Body of pancreas (tissue), 4 donors: ENCODE measurements at regions not wholly inside any gene's neighbourhood (a gene's known extent, or its start where the extent isn't known, plus 50 kb on each side); places are given as distances from the start of the nearest gene placed in this dataset.

Source experiments
- ATAC-seq: fragments of 150-250 bp; one replicate; pipeline ENCODE4 v1.9.1; 2016
- DNase-seq, 4 donors: peaks; one replicate each; pipeline ENCODE4 v3.0.0-alpha.2; 2019
- H3K27ac ChIP-seq, 4 donors: fragments of 200-600 bp; sonication (generic); 1 replicate in 3 of 4; 2 replicates in 1 of 4; pipeline versions ENCODE4 v1.5.1 to v1.6.1; 2016 to 2019; ENCODE audit warnings: mild to moderate bottlenecking in 1 of 4, mixed read lengths in 1 of 4, moderate library complexity in 1 of 4
- H3K27me3 ChIP-seq, 2 donors: fragments of 200-600 bp; sonication (generic); one replicate each; pipeline ENCODE4 v1.6.0; 2016; ENCODE audit warnings: mild to moderate bottlenecking in 1 of 2
- H3K36me3 ChIP-seq, 2 donors: fragments of 200-600 bp; sonication (generic); replicated peaks in 1 of 2; 2 replicates each; pipeline ENCODE4 v1.5.1; 2016; ENCODE audit warnings: low read depth in 2 of 2; ENCODE audit not compliant: insufficient read depth in 1 of 2
- H3K4me1 ChIP-seq: fragments of 200-600 bp; sonication (generic); one replicate; pipeline ENCODE4 v1.6.0; 2016
- H3K4me3 ChIP-seq, 2 donors: fragments of 200-600 bp; sonication (generic); 1 replicate in 1 of 2; 2 replicates in 1 of 2; pipeline ENCODE4 v1.5.1; 2016 to 2019
- H3K9me3 ChIP-seq, 3 donors: fragments of 200-600 bp; sonication (generic); 1 replicate in 2 of 3; 2 replicates in 1 of 3; pipeline ENCODE4 v1.5.1; 2016
- CTCF ChIP-seq, 7 experiments: fragments of 450-650 bp in 4 of 7; fragments of 200-600 bp in 3 of 7; sonication (generic) in 3 of 7; IDR thresholded peaks; one replicate each; pipeline ENCODE4 v1.5.1; 2016 to 2019; ENCODE audit warnings: antibody characterized with exemption in 7 of 7
- POLR2A ChIP-seq, 3 donors: fragments of 450-650 bp; IDR thresholded peaks; one replicate each; pipeline ENCODE4 v1.6.1; 2016; ENCODE audit warnings: antibody characterized with exemption in 3 of 3, mild to moderate bottlenecking in 2 of 3
- whole genome bisulfite sequencing, 2 donors: methylation state at CpG; one replicate each; pipeline ENCODE4 v1.1.5; 2017; 5-methylcytosine and 5-hydroxymethylcytosine counted together
- intact Hi-C: fragments of 100-400 bp; cut with DNase I; formaldehyde crosslinking; loops from one replicate; pipeline ENCODE4 v1.15.1; 2023

GRCh38 chr13:89832827-89833226 lies 1514.7 kb upstream of the MIR17HG start:
- Histone ChIP-seq H3K4me3 (no peak overlapping the region), H3K4me1 (no peaks in the 10 kb centered on the region), H3K9me3 (no peaks in the 10 kb centered on the region), H3K36me3 (no peaks in the 10 kb centered on the region), H3K27me3 (no peaks in the 10 kb centered on the region), H3K27ac (no peak overlapping the region)
- ATAC-seq (no peak), DNase-seq (no peak)
- 9 to 15% methylated on average over 2 of the region's 2 CpGs for WGBS, 2 donors
- no peak for TF ChIP-seq CTCF (IDR thresholded peaks at IDR 0.05)
- TF ChIP-seq POLR2A (IDR thresholded peaks at IDR 0.05): no peak
- intact Hi-C loops: no loop called here

GRCh38 chr13:89843621-89844020 lies 1503.9 kb upstream of the MIR17HG start:
- Histone ChIP-seq H3K4me1 (no peaks in the 10 kb centered on the region), H3K9me3 (no peaks in the 10 kb centered on the region), H3K36me3 (no peaks in the 10 kb centered on the region), H3K27ac (no peak overlapping the region), H3K4me3 (no peak overlapping the region), H3K27me3 (no peaks in the 10 kb centered on the region)
- TF ChIP-seq POLR2A (IDR thresholded peaks at IDR 0.05) (no peak), CTCF (IDR thresholded peaks at IDR 0.05) (no peak)
- DNase-seq (no peak), ATAC-seq (no peak)
- intact Hi-C loops: no loop called here
- WGBS, 2 donors: 72 to 83% methylated on average over 1 of the region's 1 CpG

GRCh38 chr13:89845874-89846273 lies 1501.6 kb upstream of the MIR17HG start:
- intact Hi-C loops: no loop called here
- ATAC-seq (no peak), DNase-seq (no peak)
- TF ChIP-seq CTCF (IDR thresholded peaks at IDR 0.05) (no peak), POLR2A (IDR thresholded peaks at IDR 0.05) (no peak)
- H3K4me1 ChIP-seq: no peaks in the 10 kb centered on the region
- no peaks in the 10 kb centered on the region for H3K9me3 ChIP-seq
- no peaks in the 10 kb centered on the region for H3K27me3 ChIP-seq
- WGBS, 2 donors: 27 to 29% methylated on average over 3 of the region's 3 CpGs
- H3K27ac ChIP-seq: no peak overlapping the region
- H3K4me3 ChIP-seq: no peak overlapping the region
- no peaks in the 10 kb centered on the region for H3K36me3 ChIP-seq

- ATAC-seq: no peak
- H3K4me1 ChIP-seq: no peaks in the 10 kb centered on the region
- no peak overlapping the region for H3K4me3 ChIP-seq
- H3K36me3 ChIP-seq: no peaks in the 10 kb centered on the region
- H3K9me3 ChIP-seq: no peaks in the 10 kb centered on the region
- 57 to 59% methylated on average over 4 of the region's 4 CpGs for WGBS, 2 donors
- H3K27ac ChIP-seq: no peak overlapping the region
- TF ChIP-seq CTCF (IDR thresholded peaks at IDR 0.05) (no peak), POLR2A (IDR thresholded peaks at IDR 0.05) (no peak)
- no peak for DNase-seq
- intact Hi-C loops: no loop called here
- no peaks in the 10 kb centered on the region for H3K27me3 ChIP-seq
Observed at GRCh38 chr13:89846926-89847585, 1500.4 kb upstream of the MIR17HG start.

- DNase-seq (no peak), ATAC-seq (no peak)
- Histone ChIP-seq H3K9me3 (no peaks in the 10 kb centered on the region), H3K4me1 (no peaks in the 10 kb centered on the region), H3K27me3 (no peaks in the 10 kb centered on the region), H3K27ac (no peak overlapping the region), H3K36me3 (no peaks in the 10 kb centered on the region), H3K4me3 (no peak overlapping the region)
- intact Hi-C loops: no loop called here
- TF ChIP-seq CTCF (IDR thresholded peaks at IDR 0.05) (no peak), POLR2A (IDR thresholded peaks at IDR 0.05) (no peak)
Observed at GRCh38 chr13:89852570-89852969, 1494.9 kb upstream of the MIR17HG start.
